ENCODE measurements at regions not wholly inside any gene's neighbourhood (a gene's known extent, or its start where the extent isn't known, plus 50 kb on each side); places are given as distances from the start of the nearest gene placed in this dataset.

GRCh38 chr4:125101719-125102118, 213.0 kb upstream of the FAT4 start:
- no peaks in the 10 kb centered on the region for H3K9me3 Mint-ChIP-seq (ENCODE audit: unreplicated experiment)
- H3K4me3 Mint-ChIP-seq (ENCODE audit: unreplicated experiment), result no peak overlapping the region
- no peak overlapping the region for H3K27ac Mint-ChIP-seq (ENCODE audit: unreplicated experiment)
- TF ChIP-seq, protein P1, sequence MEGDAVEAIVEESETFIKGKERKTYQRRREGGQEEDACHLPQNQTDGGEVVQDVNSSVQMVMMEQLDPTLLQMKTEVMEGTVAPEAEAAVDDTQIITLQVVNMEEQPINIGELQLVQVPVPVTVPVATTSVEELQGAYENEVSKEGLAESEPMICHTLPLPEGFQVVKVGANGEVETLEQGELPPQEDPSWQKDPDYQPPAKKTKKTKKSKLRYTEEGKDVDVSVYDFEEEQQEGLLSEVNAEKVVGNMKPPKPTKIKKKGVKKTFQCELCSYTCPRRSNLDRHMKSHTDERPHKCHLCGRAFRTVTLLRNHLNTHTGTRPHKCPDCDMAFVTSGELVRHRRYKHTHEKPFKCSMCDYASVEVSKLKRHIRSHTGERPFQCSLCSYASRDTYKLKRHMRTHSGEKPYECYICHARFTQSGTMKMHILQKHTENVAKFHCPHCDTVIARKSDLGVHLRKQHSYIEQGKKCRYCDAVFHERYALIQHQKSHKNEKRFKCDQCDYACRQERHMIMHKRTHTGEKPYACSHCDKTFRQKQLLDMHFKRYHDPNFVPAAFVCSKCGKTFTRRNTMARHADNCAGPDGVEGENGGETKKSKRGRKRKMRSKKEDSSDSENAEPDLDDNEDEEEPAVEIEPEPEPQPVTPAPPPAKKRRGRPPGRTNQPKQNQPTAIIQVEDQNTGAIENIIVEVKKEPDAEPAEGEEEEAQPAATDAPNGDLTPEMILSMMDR (IDR thresholded peaks at IDR 0.05; ENCODE audit: partially characterized antibody, unreplicated experiment), result no peak
- H3K27me3 Mint-ChIP-seq (ENCODE audit: unreplicated experiment), result no peaks in the 10 kb centered on the region
- DNase-seq, result no peak
- no peaks in the 10 kb centered on the region for H3K36me3 Mint-ChIP-seq (ENCODE audit: unreplicated experiment)
- H3K4me1 Mint-ChIP-seq (ENCODE audit: low read depth, unreplicated experiment), result peaks cover 7% of the 10 kb centered on the region

GRCh38 chr4:125097729-125098128, 217.0 kb upstream of the FAT4 start:
- no peak overlapping the region for H3K27ac Mint-ChIP-seq (ENCODE audit: unreplicated experiment)
- H3K27me3 Mint-ChIP-seq (ENCODE audit: unreplicated experiment), result no peaks in the 10 kb centered on the region
- no peak for DNase-seq
- H3K4me1 Mint-ChIP-seq (ENCODE audit: low read depth, unreplicated experiment), result no peaks in the 10 kb centered on the region
- H3K36me3 Mint-ChIP-seq (ENCODE audit: unreplicated experiment), result no peaks in the 10 kb centered on the region
- H3K9me3 Mint-ChIP-seq (ENCODE audit: unreplicated experiment), result no peaks in the 10 kb centered on the region
- TF ChIP-seq, protein P1 (IDR thresholded peaks at IDR 0.05; ENCODE audit: partially characterized antibody, unreplicated experiment), result no peak
- no peak overlapping the region for H3K4me3 Mint-ChIP-seq (ENCODE audit: unreplicated experiment)

- Mint-ChIP-seq H3K27ac (ENCODE audit: unreplicated experiment) (no peak overlapping the region), H3K9me3 (ENCODE audit: unreplicated experiment) (no peaks in the 10 kb centered on the region), H3K4me1 (ENCODE audit: low read depth, unreplicated experiment) (no peaks in the 10 kb centered on the region), H3K36me3 (ENCODE audit: unreplicated experiment) (no peaks in the 10 kb centered on the region), H3K4me3 (ENCODE audit: unreplicated experiment) (no peak overlapping the region), H3K27me3 (ENCODE audit: unreplicated experiment) (no peaks in the 10 kb centered on the region)
- no peak for DNase-seq
- TF ChIP-seq, protein P1 (IDR thresholded peaks at IDR 0.05; ENCODE audit: partially characterized antibody, unreplicated experiment), result no peak
These were observed 218.1 kb upstream of the FAT4 start for GRCh38 chr4:125096662-125097061.

- no peak overlapping the region for H3K27ac Mint-ChIP-seq (ENCODE audit: unreplicated experiment)
- H3K27me3 Mint-ChIP-seq (ENCODE audit: unreplicated experiment), result no peaks in the 10 kb centered on the region
- no peak overlapping the region for H3K4me3 Mint-ChIP-seq (ENCODE audit: unreplicated experiment)
- H3K36me3 Mint-ChIP-seq (ENCODE audit: unreplicated experiment), result no peaks in the 10 kb centered on the region
- peaks cover 2% of the 10 kb centered on the region for H3K4me1 Mint-ChIP-seq (ENCODE audit: low read depth, unreplicated experiment)
- TF ChIP-seq, protein P1 (IDR thresholded peaks at IDR 0.05; ENCODE audit: partially characterized antibody, unreplicated experiment), result no peak
- no peaks in the 10 kb centered on the region for H3K9me3 Mint-ChIP-seq (ENCODE audit: unreplicated experiment)
- no peak for DNase-seq
These were observed 223.2 kb upstream of the FAT4 start for GRCh38 chr4:125091541-125091940.

DNA sequence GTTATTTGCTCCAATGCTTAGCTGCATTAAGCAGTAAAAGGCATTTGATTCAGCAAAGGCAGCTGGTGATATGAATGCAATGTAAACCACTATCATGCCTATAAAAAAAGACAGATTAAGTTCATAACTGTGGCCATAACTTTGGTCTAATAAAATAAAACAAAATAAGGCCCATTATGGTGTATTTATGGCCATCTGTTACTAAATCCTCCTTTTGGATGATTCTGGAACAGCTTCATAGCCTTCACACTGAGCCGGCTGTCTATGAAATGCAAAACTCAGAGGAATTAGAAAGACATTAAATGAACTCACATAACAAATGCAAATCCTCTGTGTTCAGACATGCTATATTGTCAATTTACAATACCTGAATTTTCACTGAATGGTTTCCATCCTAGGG, 223.7 kb upstream of the FAT4 start:
- no peaks in the 10 kb centered on the region for H3K36me3 Mint-ChIP-seq (ENCODE audit: unreplicated experiment)
- H3K4me3 Mint-ChIP-seq (ENCODE audit: unreplicated experiment), result no peak overlapping the region
- DNase-seq, result no peak
- peaks cover 2% of the 10 kb centered on the region for H3K4me1 Mint-ChIP-seq (ENCODE audit: low read depth, unreplicated experiment)
- TF ChIP-seq, protein P1 (IDR thresholded peaks at IDR 0.05; ENCODE audit: partially characterized antibody, unreplicated experiment), result no peak
- no peaks in the 10 kb centered on the region for H3K27me3 Mint-ChIP-seq (ENCODE audit: unreplicated experiment)
- no peak overlapping the region for H3K27ac Mint-ChIP-seq (ENCODE audit: unreplicated experiment)
- H3K9me3 Mint-ChIP-seq (ENCODE audit: unreplicated experiment), result no peaks in the 10 kb centered on the region
